HG03565 (cell line): ENCODE measurements at regions not wholly inside any gene's neighbourhood (a gene's known extent, or its start where the extent isn't known, plus 50 kb on each side); places are given as distances from the start of the nearest gene placed in this dataset.
"Not testable (repeated sequence)": the region's sequence is repeated elsewhere in the genome, so short reads cannot be mapped to it uniquely, and the experiment has no call there.

Source experiments
- ATAC-seq: cut with Tn5 transposase; IDR thresholded peaks from one replicate; pipeline ENCODE4 v1.9.1; 2021; ENCODE audit warnings: mild to moderate bottlenecking, moderate library complexity; ENCODE audit not compliant: unreplicated experiment

- ATAC-seq, result no peak
Observed at GRCh38 chr13:84645196-84646012, 763.1 kb upstream of the SLITRK1 start.

- no peak for ATAC-seq
Observed at GRCh38 chr13:84641491-84641890, 759.2 kb upstream of the SLITRK1 start.

GRCh38 chr13:84640691-84641090, 758.4 kb upstream of the SLITRK1 start:
- no peak for ATAC-seq

GRCh38 chr13:84630476-84630875, 748.2 kb upstream of the SLITRK1 start:
- ATAC-seq, result no peak

GRCh38 chr13:84616864-84617263, 734.6 kb upstream of the SLITRK1 start:
- no peak for ATAC-seq

- ATAC-seq, result no peak
Observed at GRCh38 chr13:84609716-84610115, 727.4 kb upstream of the SLITRK1 start.

GRCh38 chr13:84607261-84608013, 725.2 kb upstream of the SLITRK1 start:
- no peak for ATAC-seq

GRCh38 chr13:84606616-84607015, 724.3 kb upstream of the SLITRK1 start:
- ATAC-seq, result no peak

- no peak for ATAC-seq
Observed at GRCh38 chr13:84605927-84606326, 723.7 kb upstream of the SLITRK1 start.

GRCh38 chr13:84591444-84591843, 709.2 kb upstream of the SLITRK1 start:
- no peak for ATAC-seq

- ATAC-seq, result no peak
Observed at GRCh38 chr13:84590663-84591062, 708.4 kb upstream of the SLITRK1 start.

GRCh38 chr13:84588023-84588422, 705.7 kb upstream of the SLITRK1 start:
- no peak for ATAC-seq

GRCh38 chr13:84579901-84580300, 697.6 kb upstream of the SLITRK1 start:
- ATAC-seq, result not testable (repeated sequence)

GRCh38 chr13:84574851-84575250, 692.6 kb upstream of the SLITRK1 start:
- ATAC-seq, result no peak

- ATAC-seq, result no peak
Observed at GRCh38 chr13:84571264-84571663, 689.0 kb upstream of the SLITRK1 start.

- ATAC-seq, result no peak
Observed at GRCh38 chr13:84570831-84571230, 688.6 kb upstream of the SLITRK1 start.

GRCh38 chr13:84569366-84569765, 687.1 kb upstream of the SLITRK1 start:
- no peak for ATAC-seq

GRCh38 chr13:84567848-84568247, 685.6 kb upstream of the SLITRK1 start:
- ATAC-seq, result no peak

GRCh38 chr13:84566780-84567179, 684.5 kb upstream of the SLITRK1 start:
- no peak for ATAC-seq

- ATAC-seq, result no peak
Observed at GRCh38 chr13:84563611-84564010, 681.3 kb upstream of the SLITRK1 start.

GRCh38 chr13:84553227-84553626, 671.0 kb upstream of the SLITRK1 start:
- ATAC-seq, result no peak

GRCh38 chr13:84543962-84544361, 661.7 kb upstream of the SLITRK1 start:
- no peak for ATAC-seq
